ENCODE measurements at regions not wholly inside any gene's neighbourhood (a gene's known extent, or its start where the extent isn't known, plus 50 kb on each side); places are given as distances from the start of the nearest gene placed in this dataset.

DNA sequence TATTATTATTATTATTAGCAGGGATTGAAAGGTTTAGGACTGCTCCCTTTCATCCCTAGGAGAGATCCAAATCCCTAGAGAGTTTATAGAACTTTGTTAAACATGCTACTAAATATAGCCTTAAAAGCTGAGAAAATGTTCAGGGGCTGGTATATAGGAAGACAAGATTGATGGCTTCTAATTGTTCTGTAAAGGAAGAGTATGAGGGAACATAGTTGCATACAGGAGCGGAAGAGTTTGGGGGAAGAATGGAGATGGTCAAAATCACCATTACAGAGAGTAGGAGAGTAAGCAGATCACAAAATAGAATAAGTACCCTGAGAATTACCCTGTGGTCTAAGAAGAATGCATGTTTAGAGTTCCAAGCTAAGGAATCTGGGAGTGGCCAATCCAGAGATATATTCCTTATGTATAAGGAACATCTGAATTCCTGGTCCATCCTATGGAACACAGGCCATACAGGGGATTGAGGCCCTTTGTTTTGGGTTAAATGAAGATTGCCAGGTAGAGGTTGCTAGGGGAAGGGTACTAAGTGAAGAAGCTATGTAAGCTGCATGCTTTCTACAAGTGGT lies 158.0 kb upstream of the APC start:
- TF ChIP-seq EZH2phosphoT487 (IDR thresholded peaks at IDR 0.05; ENCODE audit: low read depth, severe bottlenecking, unreplicated experiment) = no peak
- TF ChIP-seq, protein P1, sequence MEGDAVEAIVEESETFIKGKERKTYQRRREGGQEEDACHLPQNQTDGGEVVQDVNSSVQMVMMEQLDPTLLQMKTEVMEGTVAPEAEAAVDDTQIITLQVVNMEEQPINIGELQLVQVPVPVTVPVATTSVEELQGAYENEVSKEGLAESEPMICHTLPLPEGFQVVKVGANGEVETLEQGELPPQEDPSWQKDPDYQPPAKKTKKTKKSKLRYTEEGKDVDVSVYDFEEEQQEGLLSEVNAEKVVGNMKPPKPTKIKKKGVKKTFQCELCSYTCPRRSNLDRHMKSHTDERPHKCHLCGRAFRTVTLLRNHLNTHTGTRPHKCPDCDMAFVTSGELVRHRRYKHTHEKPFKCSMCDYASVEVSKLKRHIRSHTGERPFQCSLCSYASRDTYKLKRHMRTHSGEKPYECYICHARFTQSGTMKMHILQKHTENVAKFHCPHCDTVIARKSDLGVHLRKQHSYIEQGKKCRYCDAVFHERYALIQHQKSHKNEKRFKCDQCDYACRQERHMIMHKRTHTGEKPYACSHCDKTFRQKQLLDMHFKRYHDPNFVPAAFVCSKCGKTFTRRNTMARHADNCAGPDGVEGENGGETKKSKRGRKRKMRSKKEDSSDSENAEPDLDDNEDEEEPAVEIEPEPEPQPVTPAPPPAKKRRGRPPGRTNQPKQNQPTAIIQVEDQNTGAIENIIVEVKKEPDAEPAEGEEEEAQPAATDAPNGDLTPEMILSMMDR (IDR thresholded peaks at IDR 0.05; ENCODE audit: poor library complexity) = no peak
